ENCODE measurements at regions not wholly inside any gene's neighbourhood (a gene's known extent, or its start where the extent isn't known, plus 50 kb on each side); places are given as distances from the start of the nearest gene placed in this dataset.

- TF ChIP-seq CTCF (IDR thresholded peaks at IDR 0.05; ENCODE audit: low read depth, low read length, missing control alignments), result no peak
Observed at GRCh38 chr9:99305124-99305523, 83.0 kb downstream of the SEC61B start.

GRCh38 chr9:99305820-99306811, 84.0 kb downstream of the SEC61B start:
- no peak overlapping the region for H3K4me3 ChIP-seq (replicated peaks; ENCODE audit: low read depth, low read length)
- DNase-seq (ENCODE audit: extremely low read depth, low read depth), result no peak
- TF ChIP-seq CTCF (IDR thresholded peaks at IDR 0.05; ENCODE audit: low read depth, low read length, missing control alignments), result no peak

More at GRCh38 chr9:99305124-99305523, 83.0 kb downstream of the SEC61B start:
- H3K4me3 ChIP-seq (replicated peaks; ENCODE audit: low read depth, low read length), result no peak overlapping the region
- DNase-seq (ENCODE audit: extremely low read depth, low read depth), result no peak

- DNase-seq (ENCODE audit: extremely low read depth, low read depth), result no peak
- TF ChIP-seq CTCF (IDR thresholded peaks at IDR 0.05; ENCODE audit: low read depth, low read length, missing control alignments), result no peak
- H3K4me3 ChIP-seq (replicated peaks; ENCODE audit: low read depth, low read length), result no peak overlapping the region
Observed at GRCh38 chr9:99307851-99308250, 85.8 kb downstream of the SEC61B start.

- no peak for DNase-seq (ENCODE audit: extremely low read depth, low read depth)
- H3K4me3 ChIP-seq (replicated peaks; ENCODE audit: low read depth, low read length), result no peak overlapping the region
- TF ChIP-seq CTCF (IDR thresholded peaks at IDR 0.05; ENCODE audit: low read depth, low read length, missing control alignments), result no peak
Observed at GRCh38 chr9:99309141-99309939, 87.3 kb downstream of the SEC61B start.

- no peak for TF ChIP-seq CTCF (IDR thresholded peaks at IDR 0.05; ENCODE audit: low read depth, low read length, missing control alignments)
- DNase-seq (ENCODE audit: extremely low read depth, low read depth), result no peak
- H3K4me3 ChIP-seq (replicated peaks; ENCODE audit: low read depth, low read length), result no peak overlapping the region
Observed at GRCh38 chr9:99312736-99313135, 90.7 kb downstream of the SEC61B start.

GRCh38 chr9:99319048-99319447, 97.0 kb downstream of the SEC61B start:
- DNase-seq (ENCODE audit: extremely low read depth, low read depth), result no peak
- H3K4me3 ChIP-seq (replicated peaks; ENCODE audit: low read depth, low read length), result no peak overlapping the region
- TF ChIP-seq CTCF (IDR thresholded peaks at IDR 0.05; ENCODE audit: low read depth, low read length, missing control alignments), result no peak

Data from HFF-Myc (cell line).